ENCODE measurements at regions not wholly inside any gene's neighbourhood (a gene's known extent, or its start where the extent isn't known, plus 50 kb on each side); places are given as distances from the start of the nearest gene placed in this dataset.

DNA sequence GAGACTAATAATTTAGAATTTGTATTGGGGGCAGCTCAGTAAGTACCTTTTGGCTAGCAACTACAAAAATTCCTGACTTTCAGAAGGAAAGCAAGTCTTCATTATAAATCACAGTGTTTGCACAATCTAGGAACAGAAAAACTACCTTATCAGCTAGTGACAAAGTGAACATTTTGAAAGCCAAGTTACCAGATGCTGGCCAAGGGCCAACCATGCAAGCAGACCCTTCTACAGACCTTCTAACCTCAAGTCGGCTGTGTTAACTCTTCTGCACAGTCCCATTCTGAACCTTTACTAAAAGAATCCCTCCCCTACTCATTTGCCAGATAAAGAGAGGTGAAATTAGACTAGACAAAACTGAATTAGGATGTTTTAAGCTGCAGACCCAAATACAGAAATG lies 341.9 kb downstream of the COL12A1 start:
- Histone ChIP-seq H3K9me3 (ENCODE audit: control insufficient read depth, low read length) (no peaks in the 10 kb centered on the region), H3K4me3 (ENCODE audit: low read length in 2 of 2) (no peak overlapping the region), H3K27me3 (ENCODE audit: control insufficient read depth in 1 of 2, insufficient read depth in 2 of 2, low read length in 1 of 2) (no peaks in the 10 kb centered on the region), H3K4me1 (ENCODE audit: control insufficient read depth in 1 of 2, insufficient read depth in 2 of 2, low read length in 2 of 2) (no peaks in the 10 kb centered on the region), H3K27ac (ENCODE audit: low read depth in 1 of 2, low read length in 2 of 2) (no peak overlapping the region), H3K36me3 (ENCODE audit: control insufficient read depth in 1 of 2, insufficient read depth in 2 of 2, low read length in 1 of 2) (no peaks in the 10 kb centered on the region)
- intact Hi-C loops (cut with DNase I): no loop called here
- no peak for ATAC-seq (ENCODE audit: low FRiP score)
- 25 to 29% methylated on average over 1 of the region's 1 CpG for WGBS, 2 donors
- DNase-seq: no peak

DNA sequence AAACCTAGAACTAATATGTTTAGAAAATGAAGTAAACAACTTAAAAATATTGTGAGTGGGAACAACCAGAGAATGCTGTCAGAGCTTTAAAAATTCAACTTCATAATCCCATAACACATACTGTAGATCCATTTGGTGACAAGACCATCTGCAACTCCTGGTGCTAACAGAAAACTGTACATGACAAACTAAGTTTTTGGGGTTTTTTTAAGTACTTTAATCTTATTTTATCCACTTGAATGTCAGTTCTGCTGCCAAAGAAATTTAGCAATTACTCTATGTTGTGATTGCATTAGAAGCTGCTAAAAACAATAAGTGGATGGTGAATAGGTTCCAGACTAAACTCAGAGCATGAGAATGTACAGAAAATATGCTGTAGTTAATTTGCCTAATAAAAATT lies 345.4 kb downstream of the COL12A1 start:
- intact Hi-C loops (cut with DNase I): no loop called here
- no peak for ATAC-seq (ENCODE audit: low FRiP score)

DNA sequence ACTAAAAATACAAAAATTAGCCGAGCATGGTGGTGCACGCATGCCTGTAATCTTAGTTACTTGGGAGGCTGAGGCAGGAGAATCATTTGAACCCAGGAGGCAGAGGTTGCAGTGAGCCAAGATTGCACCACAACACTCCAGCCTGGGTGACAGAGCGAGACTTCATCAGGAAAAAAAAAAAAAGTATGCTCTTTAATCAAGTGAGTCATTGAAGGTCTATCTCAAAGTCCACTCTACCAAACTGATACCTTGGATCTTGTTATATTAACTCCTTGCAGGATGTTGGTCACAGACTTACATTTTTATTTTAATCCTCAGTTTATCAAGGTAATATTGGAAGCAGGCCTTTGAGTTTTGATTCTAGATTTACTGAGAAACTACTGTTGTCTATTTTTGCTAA lies 348.7 kb downstream of the COL12A1 start:
- intact Hi-C loops (cut with DNase I): no loop called here
- ATAC-seq (ENCODE audit: low FRiP score): no peak
- Histone ChIP-seq H3K27me3 (ENCODE audit: control insufficient read depth in 1 of 2, insufficient read depth in 2 of 2, low read length in 1 of 2) (no peaks in the 10 kb centered on the region), H3K4me3 (ENCODE audit: low read length in 2 of 2) (no peak overlapping the region), H3K36me3 (ENCODE audit: control insufficient read depth in 1 of 2, insufficient read depth in 2 of 2, low read length in 1 of 2) (no peaks in the 10 kb centered on the region), H3K27ac (ENCODE audit: low read depth in 1 of 2, low read length in 2 of 2) (no peak overlapping the region), H3K9me3 (ENCODE audit: control insufficient read depth, low read length) (no peaks in the 10 kb centered on the region), H3K4me1 (ENCODE audit: control insufficient read depth in 1 of 2, insufficient read depth in 2 of 2, low read length in 2 of 2) (no peaks in the 10 kb centered on the region)
- no peak for DNase-seq
- WGBS, 2 donors: 82 to 86% methylated on average over 3 of the region's 3 CpGs

More for the DNA sequence above, 345.4 kb downstream of the COL12A1 start:
- H3K27ac ChIP-seq (ENCODE audit: low read depth in 1 of 2, low read length in 2 of 2): no peak overlapping the region
- no peak for DNase-seq
- no peaks in the 10 kb centered on the region for H3K27me3 ChIP-seq (ENCODE audit: control insufficient read depth in 1 of 2, insufficient read depth in 2 of 2, low read length in 1 of 2)
- no peaks in the 10 kb centered on the region for H3K9me3 ChIP-seq (ENCODE audit: control insufficient read depth, low read length)
- H3K4me1 ChIP-seq (ENCODE audit: control insufficient read depth in 1 of 2, insufficient read depth in 2 of 2, low read length in 2 of 2): no peaks in the 10 kb centered on the region
- no peak overlapping the region for H3K4me3 ChIP-seq (ENCODE audit: low read length in 2 of 2)
- no peaks in the 10 kb centered on the region for H3K36me3 ChIP-seq (ENCODE audit: control insufficient read depth in 1 of 2, insufficient read depth in 2 of 2, low read length in 1 of 2)

GRCh38 chr6:74853991-74854390 lies 351.9 kb downstream of the COL12A1 start:
- Histone ChIP-seq H3K36me3 (ENCODE audit: control insufficient read depth in 1 of 2, insufficient read depth in 2 of 2, low read length in 1 of 2) (no peaks in the 10 kb centered on the region), H3K4me3 (ENCODE audit: low read length in 2 of 2) (no peak overlapping the region), H3K27me3 (ENCODE audit: control insufficient read depth in 1 of 2, insufficient read depth in 2 of 2, low read length in 1 of 2) (no peaks in the 10 kb centered on the region), H3K4me1 (ENCODE audit: control insufficient read depth in 1 of 2, insufficient read depth in 2 of 2, low read length in 2 of 2) (no peaks in the 10 kb centered on the region), H3K27ac (ENCODE audit: low read depth in 1 of 2, low read length in 2 of 2) (no peak overlapping the region), H3K9me3 (ENCODE audit: control insufficient read depth, low read length) (no peaks in the 10 kb centered on the region)
- no peak for ATAC-seq (ENCODE audit: low FRiP score)
- no peak for DNase-seq
- intact Hi-C loops (cut with DNase I): no loop called here

- DNase-seq (no peak), ATAC-seq (ENCODE audit: low FRiP score) (no peak)
- WGBS, 2 donors: 65 to 82% methylated on average over 2 of the region's 2 CpGs
- H3K9me3 ChIP-seq (ENCODE audit: control insufficient read depth, low read length): peaks cover 3% of the 10 kb centered on the region
- no peaks in the 10 kb centered on the region for H3K27me3 ChIP-seq (ENCODE audit: control insufficient read depth in 1 of 2, insufficient read depth in 2 of 2, low read length in 1 of 2)
- H3K36me3 ChIP-seq (ENCODE audit: control insufficient read depth in 1 of 2, insufficient read depth in 2 of 2, low read length in 1 of 2): no peaks in the 10 kb centered on the region
- no peak overlapping the region for H3K27ac ChIP-seq (ENCODE audit: low read depth in 1 of 2, low read length in 2 of 2)
- no peak overlapping the region for H3K4me3 ChIP-seq (ENCODE audit: low read length in 2 of 2)
- intact Hi-C loops (cut with DNase I): no loop called here
- no peaks in the 10 kb centered on the region for H3K4me1 ChIP-seq (ENCODE audit: control insufficient read depth in 1 of 2, insufficient read depth in 2 of 2, low read length in 2 of 2)
Observed at GRCh38 chr6:74851596-74851995, 354.3 kb downstream of the COL12A1 start.

GRCh38 chr6:74840953-74841352 lies 364.9 kb downstream of the COL12A1 start:
- Histone ChIP-seq H3K27me3 (ENCODE audit: control insufficient read depth in 1 of 2, insufficient read depth in 2 of 2, low read length in 1 of 2) (peaks cover 0 to 2% of the 10 kb centered on the region in 2 donors), H3K9me3 (ENCODE audit: control insufficient read depth, low read length) (no peaks in the 10 kb centered on the region), H3K4me3 (ENCODE audit: low read length in 2 of 2) (no peak overlapping the region), H3K27ac (ENCODE audit: low read depth in 1 of 2, low read length in 2 of 2) (no peak overlapping the region), H3K4me1 (ENCODE audit: control insufficient read depth in 1 of 2, insufficient read depth in 2 of 2, low read length in 2 of 2) (no peaks in the 10 kb centered on the region), H3K36me3 (ENCODE audit: control insufficient read depth in 1 of 2, insufficient read depth in 2 of 2, low read length in 1 of 2) (no peaks in the 10 kb centered on the region)
- WGBS, 2 donors: 64 to 74% methylated on average over 3 of the region's 3 CpGs
- ATAC-seq (ENCODE audit: low FRiP score) (no peak), DNase-seq (no peak)
- intact Hi-C loops (cut with DNase I): no loop called here

DNA sequence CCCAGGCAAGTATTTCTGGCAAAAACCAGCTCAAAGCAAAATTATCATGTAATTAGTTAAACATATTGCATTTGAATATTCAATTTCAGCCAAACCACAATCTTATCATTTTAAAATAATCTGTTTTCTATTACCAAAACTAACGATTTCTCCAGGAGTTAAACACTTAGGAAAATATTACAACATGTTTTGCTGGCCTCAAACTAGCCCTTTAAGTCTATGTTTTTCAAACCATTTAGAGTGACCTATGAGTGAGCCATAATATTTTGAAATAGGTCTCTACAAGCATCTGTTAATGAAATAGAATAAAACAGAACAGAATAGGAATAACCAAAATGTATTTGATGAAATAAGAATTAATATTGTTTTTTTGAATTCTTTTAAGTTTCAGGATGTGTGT lies 370.9 kb downstream of the COL12A1 start:
- ATAC-seq (ENCODE audit: low FRiP score): peak; percentile 79
- intact Hi-C loops (cut with DNase I): no loop called here
- WGBS, 2 donors: 7 to 14% methylated on average over 1 of the region's 1 CpG
- Histone ChIP-seq H3K27ac (ENCODE audit: low read depth in 1 of 2, low read length in 2 of 2) (no peak overlapping the region), H3K36me3 (ENCODE audit: control insufficient read depth in 1 of 2, insufficient read depth in 2 of 2, low read length in 1 of 2) (no peaks in the 10 kb centered on the region), H3K4me1 (ENCODE audit: control insufficient read depth in 1 of 2, insufficient read depth in 2 of 2, low read length in 2 of 2) (no peaks in the 10 kb centered on the region), H3K9me3 (ENCODE audit: control insufficient read depth, low read length) (no peaks in the 10 kb centered on the region), H3K27me3 (ENCODE audit: control insufficient read depth in 1 of 2, insufficient read depth in 2 of 2, low read length in 1 of 2) (peaks cover 0 to 1% of the 10 kb centered on the region in 2 donors), H3K4me3 (ENCODE audit: low read length in 2 of 2) (no peak overlapping the region)
- no peak for DNase-seq

DNA sequence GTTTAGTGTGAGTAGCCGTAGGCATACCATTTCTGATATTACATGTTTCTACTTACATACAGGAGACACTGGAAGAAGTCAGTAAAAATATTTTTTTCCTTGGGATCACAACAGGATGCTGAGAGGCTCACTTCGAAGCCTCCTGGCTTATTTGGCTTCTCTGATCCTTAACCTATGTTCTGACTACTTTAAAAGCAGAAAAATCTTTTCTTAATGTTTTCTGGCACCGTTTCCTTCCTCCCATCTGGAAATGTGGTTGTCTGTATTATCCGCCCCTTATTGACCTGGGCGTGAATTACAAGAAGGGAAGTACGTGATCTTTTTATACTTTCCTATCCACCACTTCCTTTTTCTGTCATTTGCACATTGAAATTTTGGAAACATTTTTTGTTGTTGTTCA lies 379.6 kb downstream of the COL12A1 start:
- intact Hi-C loops (cut with DNase I): no loop called here
- Histone ChIP-seq H3K27ac (ENCODE audit: low read depth in 1 of 2, low read length in 2 of 2) (no peak overlapping the region), H3K4me1 (ENCODE audit: control insufficient read depth in 1 of 2, insufficient read depth in 2 of 2, low read length in 2 of 2) (no peaks in the 10 kb centered on the region), H3K9me3 (ENCODE audit: control insufficient read depth, low read length) (no peaks in the 10 kb centered on the region), H3K4me3 (ENCODE audit: low read length in 2 of 2) (no peak overlapping the region), H3K27me3 (ENCODE audit: control insufficient read depth in 1 of 2, insufficient read depth in 2 of 2, low read length in 1 of 2) (no peaks in the 10 kb centered on the region), H3K36me3 (ENCODE audit: control insufficient read depth in 1 of 2, insufficient read depth in 2 of 2, low read length in 1 of 2) (no peaks in the 10 kb centered on the region)
- WGBS, 2 donors: 59 to 72% methylated on average over 6 of the region's 6 CpGs
- DNase-seq (no peak), ATAC-seq (ENCODE audit: low FRiP score) (no peak)

GRCh38 chr6:74814440-74814839 lies 391.4 kb downstream of the COL12A1 start:
- intact Hi-C loops (cut with DNase I): no loop called here
- no peaks in the 10 kb centered on the region for H3K4me1 ChIP-seq (ENCODE audit: control insufficient read depth in 1 of 2, insufficient read depth in 2 of 2, low read length in 2 of 2)
- no peaks in the 10 kb centered on the region for H3K27me3 ChIP-seq (ENCODE audit: control insufficient read depth in 1 of 2, insufficient read depth in 2 of 2, low read length in 1 of 2)
- H3K36me3 ChIP-seq (ENCODE audit: control insufficient read depth in 1 of 2, insufficient read depth in 2 of 2, low read length in 1 of 2): no peaks in the 10 kb centered on the region
- 77 to 82% methylated on average over 4 of the region's 4 CpGs for WGBS, 2 donors
- ATAC-seq (ENCODE audit: low FRiP score) (no peak), DNase-seq (no peak)
- no peak overlapping the region for H3K27ac ChIP-seq (ENCODE audit: low read depth in 1 of 2, low read length in 2 of 2)
- H3K4me3 ChIP-seq (ENCODE audit: low read length in 2 of 2): no peak overlapping the region
- no peaks in the 10 kb centered on the region for H3K9me3 ChIP-seq (ENCODE audit: control insufficient read depth, low read length)

Measured in aorta (tissue), 5 donors.